Epithelial cell of prostate (primary cell): ENCODE measurements at regions not wholly inside any gene's neighbourhood (a gene's known extent, or its start where the extent isn't known, plus 50 kb on each side); places are given as distances from the start of the nearest gene placed in this dataset.
A peak's percentile ranks its signal among the peaks of the same experiment; 100 is the strongest.

Experiments used
- DNase-seq: peaks from one replicate; pipeline ENCODE4 v3.0.0-alpha.2; 2011; ENCODE audit warnings: low read depth, low spot score
- H3K27ac ChIP-seq: fragments of 450-650 bp; 2 replicates; pipeline ENCODE4 v1.5.1; 2017; ENCODE audit warnings: mild to moderate bottlenecking

- DNase-seq: peak; percentile 85
- no peak overlapping the region for H3K27ac ChIP-seq
Measured at GRCh38 chr6:2542858-2543218, 207.9 kb downstream of the MYLK4 start.

- no peak overlapping the region for H3K27ac ChIP-seq
- DNase-seq: no peak
Measured at GRCh38 chr6:2542101-2542857, 208.4 kb downstream of the MYLK4 start.

GRCh38 chr6:2536451-2536850, 214.3 kb downstream of the MYLK4 start:
- DNase-seq: no peak
- no peak overlapping the region for H3K27ac ChIP-seq

- no peak overlapping the region for H3K27ac ChIP-seq
- DNase-seq: no peak
Measured at GRCh38 chr6:2535506-2535905, 215.2 kb downstream of the MYLK4 start.

- no peak for DNase-seq
- H3K27ac ChIP-seq: no peak overlapping the region
Measured at GRCh38 chr6:2534406-2535042, 216.2 kb downstream of the MYLK4 start.

GRCh38 chr6:2531426-2532215, 219.1 kb downstream of the MYLK4 start:
- DNase-seq: peak; percentile 92
- peak overlapping the region; percentile 67 for H3K27ac ChIP-seq

- H3K27ac ChIP-seq: no peak overlapping the region
- DNase-seq: no peak
Measured at GRCh38 chr6:2529211-2529719, 221.5 kb downstream of the MYLK4 start.

- no peak for DNase-seq
- no peak overlapping the region for H3K27ac ChIP-seq
Measured at GRCh38 chr6:2528156-2528555, 222.6 kb downstream of the MYLK4 start.

GRCh38 chr6:2526766-2527165, 224.0 kb downstream of the MYLK4 start:
- no peak for DNase-seq
- no peak overlapping the region for H3K27ac ChIP-seq

GRCh38 chr6:2524090-2524489, 226.6 kb downstream of the MYLK4 start:
- H3K27ac ChIP-seq: peak overlapping the region; percentile 99
- DNase-seq: no peak

- H3K27ac ChIP-seq: peak overlapping the region; percentile 99
Measured at GRCh38 chr6:2523061-2523460, 227.7 kb downstream of the MYLK4 start.

GRCh38 chr6:2522521-2522920, 228.2 kb downstream of the MYLK4 start:
- peak overlapping the region; percentile 99 for H3K27ac ChIP-seq
- peak; percentile 61 for DNase-seq

More at GRCh38 chr6:2523061-2523460, 227.7 kb downstream of the MYLK4 start:
- peak; percentile 93 for DNase-seq

GRCh38 chr6:2517855-2518473, 232.8 kb downstream of the MYLK4 start:
- H3K27ac ChIP-seq: no peak overlapping the region
- no peak for DNase-seq

GRCh38 chr6:2517401-2517800, 233.3 kb downstream of the MYLK4 start:
- H3K27ac ChIP-seq: no peak overlapping the region

GRCh38 chr6:2516059-2516458, 234.7 kb downstream of the MYLK4 start:
- H3K27ac ChIP-seq: no peak overlapping the region
- DNase-seq: no peak

More at GRCh38 chr6:2517401-2517800, 233.3 kb downstream of the MYLK4 start:
- no peak for DNase-seq

- no peak overlapping the region for H3K27ac ChIP-seq
- no peak for DNase-seq
Measured at GRCh38 chr6:2514965-2515543, 235.7 kb downstream of the MYLK4 start.

GRCh38 chr6:2512802-2513201, 237.9 kb downstream of the MYLK4 start:
- DNase-seq: no peak
- H3K27ac ChIP-seq: no peak overlapping the region

- no peak overlapping the region for H3K27ac ChIP-seq
- no peak for DNase-seq
Measured at GRCh38 chr6:2510316-2510715, 240.4 kb downstream of the MYLK4 start.

GRCh38 chr6:2509711-2510110, 241.0 kb downstream of the MYLK4 start:
- no peak for DNase-seq
- H3K27ac ChIP-seq: no peak overlapping the region

GRCh38 chr6:2508071-2508470, 242.7 kb downstream of the MYLK4 start:
- DNase-seq: no peak
- H3K27ac ChIP-seq: no peak overlapping the region
